ENCODE measurements at regions not wholly inside any gene's neighbourhood (a gene's known extent, or its start where the extent isn't known, plus 50 kb on each side); places are given as distances from the start of the nearest gene placed in this dataset.

- Histone ChIP-seq H3K9ac (replicated peaks; ENCODE audit: extremely low read depth, insufficient read depth, low read length) (no peak overlapping the region), H3K9me1 (replicated peaks; ENCODE audit: control insufficient read depth, extremely low read depth, insufficient read depth, low read length) (no peaks in the 10 kb centered on the region), H3K4me2 (ENCODE audit: insufficient read depth, low read length) (no peak overlapping the region), H3K4me3 (replicated peaks in 1 of 3; ENCODE audit: insufficient read depth in 1 of 3, low read depth in 1 of 3, low read length in 3 of 3) (no peak overlapping the region), H2AFZ (ENCODE audit: low read depth, low read length) (no peak overlapping the region), H3K9me3 (replicated peaks; ENCODE audit: control insufficient read depth, insufficient read depth, low read length) (no peaks in the 10 kb centered on the region), H3K27me3 (ENCODE audit: control insufficient read depth in 2 of 2, insufficient read depth in 2 of 2, low read length in 2 of 2) (no peaks in the 10 kb centered on the region), H3K4me1 (ENCODE audit: control insufficient read depth, extremely low read depth, insufficient read depth, low read length) (no peaks in the 10 kb centered on the region), H3K36me3 (ENCODE audit: control insufficient read depth in 2 of 2, extremely low read depth in 1 of 2, insufficient read depth in 2 of 2, low read length in 2 of 2) (no peaks in the 10 kb centered on the region), H4K20me1 (replicated peaks; ENCODE audit: control insufficient read depth, extremely low read depth, insufficient read depth, low read length) (no peaks in the 10 kb centered on the region), H3K79me2 (ENCODE audit: control insufficient read depth, insufficient read depth, low read length) (no peaks in the 10 kb centered on the region), H3K27ac (ENCODE audit: insufficient read depth, low read depth, low read length) (no peak overlapping the region)
- BruUV-seq (replicated peaks), result no TSS peak
- DNase-seq (ENCODE audit: low read depth, low spot score), result no peak
- FAIRE-seq, result no peak
- intact Hi-C loops (cut with micrococcal nuclease) (no loop called here), dilution Hi-C loops (cut with MboI; ENCODE audit: extremely low pct_ligation_motif_present, low sequenced_read_pairs) (no loop called here)
- ChIA-PET CTCF (no interaction called here), POLR2A (no interaction called here)
- no peak for TF ChIP-seq GATA2 (IDR thresholded peaks at IDR 0.05; ENCODE audit: insufficient read depth, insufficient read length, low read depth, low read length)
- no peak for TF ChIP-seq JUN (IDR thresholded peaks at IDR 0.05; ENCODE audit: borderline replicate concordance, insufficient read depth, insufficient read length, low read depth)
Measured at GRCh38 chr11:98100689-98101088, 920.1 kb upstream of the CNTN5 start.

- ChIA-PET CTCF (no interaction called here), POLR2A (no interaction called here)
- H3K27me3 ChIP-seq (ENCODE audit: control insufficient read depth in 2 of 2, insufficient read depth in 2 of 2, low read length in 2 of 2), result no peaks in the 10 kb centered on the region
- no peak overlapping the region for H3K4me3 ChIP-seq (replicated peaks in 1 of 3; ENCODE audit: insufficient read depth in 1 of 3, low read depth in 1 of 3, low read length in 3 of 3)
- no peaks in the 10 kb centered on the region for H3K36me3 ChIP-seq (ENCODE audit: control insufficient read depth in 2 of 2, extremely low read depth in 1 of 2, insufficient read depth in 2 of 2, low read length in 2 of 2)
- no peaks in the 10 kb centered on the region for H4K20me1 ChIP-seq (replicated peaks; ENCODE audit: control insufficient read depth, extremely low read depth, insufficient read depth, low read length)
- no peak overlapping the region for H2AFZ ChIP-seq (ENCODE audit: low read depth, low read length)
- BruUV-seq (replicated peaks), result no TSS peak
- no peak for FAIRE-seq
- dilution Hi-C loops (cut with MboI; ENCODE audit: extremely low pct_ligation_motif_present, low sequenced_read_pairs) (no loop called here), intact Hi-C loops (cut with micrococcal nuclease) (no loop called here)
- TF ChIP-seq JUN (IDR thresholded peaks at IDR 0.05; ENCODE audit: borderline replicate concordance, insufficient read depth, insufficient read length, low read depth) (no peak), FOS (IDR thresholded peaks at IDR 0.05; ENCODE audit: borderline replicate concordance, insufficient read depth, low read length) (no peak), POLR2A (IDR thresholded peaks at IDR 0.05; ENCODE audit: low read depth, low read length) (no peak), MAX (IDR thresholded peaks at IDR 0.05; ENCODE audit: insufficient read depth, insufficient read length) (no peak), POLR2AphosphoS5 (IDR thresholded peaks at IDR 0.05; ENCODE audit: insufficient read depth, low read depth, low read length) (no peak), MYC (IDR thresholded peaks at IDR 0.05; ENCODE audit: low read depth, low read length) (no peak), GATA2 (IDR thresholded peaks at IDR 0.05; ENCODE audit: insufficient read depth, insufficient read length, low read depth, low read length) (no peak)
- no peaks in the 10 kb centered on the region for H3K9me1 ChIP-seq (replicated peaks; ENCODE audit: control insufficient read depth, extremely low read depth, insufficient read depth, low read length)
- no peaks in the 10 kb centered on the region for H3K79me2 ChIP-seq (ENCODE audit: control insufficient read depth, insufficient read depth, low read length)
- no peak for DNase-seq (ENCODE audit: low read depth, low spot score)
- no peaks in the 10 kb centered on the region for H3K9me3 ChIP-seq (replicated peaks; ENCODE audit: control insufficient read depth, insufficient read depth, low read length)
- H3K27ac ChIP-seq (ENCODE audit: insufficient read depth, low read depth, low read length), result no peak overlapping the region
- no peak overlapping the region for H3K9ac ChIP-seq (replicated peaks; ENCODE audit: extremely low read depth, insufficient read depth, low read length)
- H3K4me1 ChIP-seq (ENCODE audit: control insufficient read depth, extremely low read depth, insufficient read depth, low read length), result no peaks in the 10 kb centered on the region
- H3K4me2 ChIP-seq (ENCODE audit: insufficient read depth, low read length), result no peak overlapping the region
Measured at GRCh38 chr11:98101329-98101728, 919.4 kb upstream of the CNTN5 start.

Measured in endothelial cell of umbilical vein (primary cell).